ENCODE measurements at regions not wholly inside any gene's neighbourhood (a gene's known extent, or its start where the extent isn't known, plus 50 kb on each side); places are given as distances from the start of the nearest gene placed in this dataset.
"Not testable (repeated sequence)": the region's sequence is repeated elsewhere in the genome, so short reads cannot be mapped to it uniquely, and the experiment has no call there.

GRCh38 chr17:77834170-77835115 is 124.1 kb upstream of the TNRC6C start:
- peak; percentile 11 for DNase-seq

DNA sequence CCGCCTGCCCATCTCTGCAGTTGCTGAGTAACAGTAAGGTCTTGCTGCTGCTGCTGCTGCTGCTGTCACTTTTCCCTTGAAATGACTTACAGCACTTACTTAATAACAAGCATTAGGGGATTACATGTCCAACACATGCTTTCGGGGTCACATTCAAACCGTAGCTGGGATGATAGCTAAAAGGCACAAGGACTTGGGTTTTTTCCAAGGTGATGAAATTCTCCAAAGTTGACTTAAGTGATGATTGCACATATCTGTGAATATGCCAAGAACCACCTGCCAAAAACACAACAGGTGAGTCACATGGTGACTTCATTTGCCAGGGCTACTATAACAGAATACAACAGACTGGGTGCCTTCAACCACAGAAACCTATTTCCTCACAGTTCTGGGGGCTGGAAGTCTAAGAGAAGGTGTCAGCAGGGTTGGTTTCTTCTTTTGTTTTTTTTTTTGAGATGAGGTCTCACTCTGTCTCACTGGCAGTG is 121.9 kb upstream of the TNRC6C start:
- DNase-seq: no peak

GRCh38 chr17:77837072-77837471 is 121.4 kb upstream of the TNRC6C start:
- not testable (repeated sequence) for DNase-seq

GRCh38 chr17:77837917-77838316 is 120.6 kb upstream of the TNRC6C start:
- no peak for DNase-seq

DNA sequence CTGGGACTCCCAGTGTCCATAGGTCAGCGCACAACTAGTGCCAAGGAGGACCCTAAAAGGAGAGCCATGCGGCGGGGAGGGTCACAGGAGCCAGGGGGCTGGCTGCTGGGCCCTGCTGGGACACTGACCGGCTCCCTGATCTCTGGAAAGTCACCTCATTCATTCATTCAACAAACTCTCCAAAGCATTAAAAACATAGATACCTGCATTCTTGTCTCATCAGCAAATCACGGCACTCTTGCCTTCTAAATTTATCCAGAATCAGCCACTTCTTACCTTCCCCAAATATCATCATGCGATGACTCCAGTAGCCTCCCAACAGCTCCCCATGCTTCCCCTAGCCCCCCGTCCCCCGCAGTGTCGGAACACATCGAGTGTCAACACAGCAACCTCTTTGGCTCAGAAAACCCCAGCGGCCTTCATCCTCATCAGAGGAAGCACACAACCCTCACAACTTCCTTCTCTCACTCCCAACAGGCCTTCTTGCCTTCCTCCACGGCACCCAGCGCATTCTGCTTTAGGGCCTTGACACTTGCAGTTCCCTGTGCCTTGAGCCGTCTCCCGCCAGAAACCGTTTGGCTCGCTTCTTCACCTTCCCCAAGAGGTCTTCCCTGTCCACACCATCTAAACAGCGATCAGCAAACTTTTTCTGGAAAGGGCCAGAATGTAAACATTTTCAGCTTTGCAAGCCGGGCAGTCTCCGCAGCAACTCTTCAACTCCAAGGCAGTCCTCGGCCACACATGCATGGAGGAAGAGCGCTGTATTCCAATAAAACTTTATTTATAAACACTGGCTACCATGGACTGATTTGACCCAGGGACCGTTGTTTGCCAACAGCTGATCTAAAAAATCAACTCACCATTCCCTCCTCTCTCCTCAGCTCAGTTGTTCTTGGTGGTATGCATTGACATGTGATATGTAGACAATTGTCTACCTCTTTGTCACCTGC is 119.5 kb upstream of the TNRC6C start:
- no peak for DNase-seq

- no peak for DNase-seq
Observed at GRCh38 chr17:77839698-77840512, 118.6 kb upstream of the TNRC6C start.

DNA sequence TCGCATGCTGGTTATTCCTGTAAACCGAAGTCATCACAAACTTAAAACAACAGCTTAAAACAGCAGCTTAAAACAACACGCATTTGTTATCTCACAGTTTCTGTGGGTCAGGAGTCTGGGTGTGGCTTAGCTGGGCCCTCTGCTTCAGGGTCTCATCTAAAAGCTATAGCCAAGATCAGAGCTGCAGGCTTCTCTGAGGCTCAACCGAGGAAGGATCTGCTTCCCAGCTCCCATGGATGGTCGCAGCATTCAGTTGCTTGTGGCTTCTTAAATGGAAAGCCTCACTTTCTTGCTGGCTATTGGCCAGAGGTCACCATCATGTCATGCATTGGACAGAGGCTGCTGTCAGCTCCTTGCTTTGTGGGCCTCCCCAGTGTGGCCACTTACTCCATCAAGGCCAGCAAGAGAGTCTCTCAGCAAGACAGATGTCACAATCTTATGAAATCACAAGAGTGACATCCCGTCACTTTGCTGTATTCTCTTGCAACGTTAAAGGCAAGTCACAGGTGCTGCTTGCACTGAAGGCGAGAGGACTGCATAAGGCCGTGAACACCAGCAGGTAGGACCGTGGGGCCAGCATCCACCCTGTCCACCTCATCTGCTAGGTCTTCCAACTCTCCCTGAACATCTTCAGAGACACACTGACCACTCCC is 117.9 kb upstream of the TNRC6C start:
- DNase-seq: no peak

DNA sequence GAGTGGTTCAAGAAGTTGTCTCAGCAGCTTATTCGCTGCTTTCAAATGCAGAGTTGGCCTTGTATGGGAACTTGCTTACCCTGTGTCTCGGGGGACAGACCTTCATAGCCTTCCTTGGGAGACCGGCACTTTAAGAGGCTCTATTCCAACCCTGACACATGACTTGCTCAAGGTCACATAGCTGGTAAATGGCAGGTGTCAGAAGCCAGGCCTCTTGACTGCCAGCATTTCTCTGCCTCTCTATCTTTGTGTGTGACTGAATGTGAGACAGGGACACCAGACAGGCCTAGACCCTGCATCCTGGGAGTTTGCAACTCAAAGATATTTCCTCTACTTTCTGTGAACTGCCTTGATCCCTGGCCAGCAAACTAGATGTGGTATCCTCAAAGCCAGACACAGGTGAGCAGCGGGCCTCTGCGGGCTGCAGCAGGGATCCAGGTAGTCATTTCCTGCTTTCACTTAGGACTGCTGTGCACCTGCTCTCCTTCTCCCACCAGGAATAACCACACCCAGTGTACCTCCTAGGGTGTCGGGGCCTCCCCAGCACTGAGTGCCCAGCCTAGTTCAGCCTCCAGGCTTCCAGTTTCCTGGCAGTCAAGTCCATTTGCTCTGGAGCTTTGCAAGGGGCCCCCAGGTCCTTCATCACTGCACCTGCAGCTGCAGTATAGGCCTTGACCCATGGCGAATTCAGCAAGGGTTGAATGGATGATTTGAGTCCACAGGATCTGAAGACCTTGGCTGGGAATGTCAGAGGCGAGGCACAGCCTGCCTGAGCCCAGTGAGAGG is 116.6 kb upstream of the TNRC6C start:
- no peak for DNase-seq

GRCh38 chr17:77842528-77843147 is 115.9 kb upstream of the TNRC6C start:
- no peak for DNase-seq

GRCh38 chr17:77843255-77843895 is 115.1 kb upstream of the TNRC6C start:
- DNase-seq: not testable (repeated sequence)

GRCh38 chr17:77843896-77844295 is 114.6 kb upstream of the TNRC6C start:
- DNase-seq: no peak

- DNase-seq: no peak
Observed at GRCh38 chr17:77844681-77845080, 113.8 kb upstream of the TNRC6C start.

GRCh38 chr17:77845541-77846225 is 112.8 kb upstream of the TNRC6C start:
- no peak for DNase-seq

DNA sequence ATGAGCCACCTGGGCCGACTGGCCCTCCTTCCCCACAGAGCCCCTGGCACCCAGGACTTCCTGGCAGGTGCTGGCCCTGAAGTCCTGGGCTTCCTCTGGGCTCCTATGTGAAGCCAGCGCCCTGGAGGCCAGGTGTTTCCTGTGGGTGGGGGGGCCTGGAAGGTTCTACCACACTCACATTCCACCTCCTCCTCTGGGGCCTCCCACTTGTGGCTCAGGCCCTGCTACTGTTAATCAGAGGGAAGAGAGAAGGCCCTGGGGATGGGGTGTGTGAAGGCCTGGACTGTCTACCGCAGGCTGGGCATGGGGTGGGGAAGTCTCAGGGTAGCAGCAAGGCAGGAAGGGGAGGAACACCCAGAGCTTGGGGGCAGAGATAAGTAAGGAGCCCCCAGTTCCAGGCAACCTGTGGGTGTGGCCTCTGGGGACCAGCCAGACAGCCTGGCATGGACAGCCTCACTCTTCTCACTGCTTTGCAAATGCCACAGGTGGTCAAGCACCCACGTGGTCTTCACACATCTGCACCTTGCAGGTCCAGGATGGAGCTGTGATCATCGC is 111.9 kb upstream of the TNRC6C start:
- DNase-seq: no peak

GRCh38 chr17:77847221-77848085 is 111.0 kb upstream of the TNRC6C start:
- DNase-seq: no peak

GRCh38 chr17:77848257-77848656 is 110.2 kb upstream of the TNRC6C start:
- DNase-seq: no peak

GRCh38 chr17:77849239-77849638 is 109.3 kb upstream of the TNRC6C start:
- DNase-seq: no peak

DNA sequence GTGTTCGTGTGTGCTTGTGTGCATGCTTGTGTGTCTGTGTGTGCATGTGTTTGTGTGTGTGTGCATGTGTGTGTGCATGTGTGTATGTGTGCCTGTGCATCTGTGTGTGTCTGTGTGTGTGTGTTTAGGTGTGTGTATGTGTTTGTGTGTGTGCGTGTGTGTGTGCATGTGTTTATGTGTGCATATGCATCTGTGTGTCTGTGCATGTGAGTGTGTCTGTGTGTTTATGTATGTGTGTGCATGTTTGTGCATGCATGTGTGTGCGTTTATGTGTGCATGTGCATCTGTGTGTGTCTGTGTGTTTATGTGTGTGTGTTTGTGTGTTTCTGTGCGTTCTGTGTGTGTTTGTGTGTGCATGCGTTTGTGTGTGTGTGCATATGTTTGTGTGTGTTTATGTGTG is 106.6 kb upstream of the TNRC6C start:
- no peak for DNase-seq
